ENCODE measurements at regions not wholly inside any gene's neighbourhood (a gene's known extent, or its start where the extent isn't known, plus 50 kb on each side); places are given as distances from the start of the nearest gene placed in this dataset.

GRCh38 chr6:149130090-149130489 lies 187.4 kb upstream of the TAB2 start:
- no peaks in the 10 kb centered on the region for H3K79me2 ChIP-seq (ENCODE audit: low read length)
- ChIA-PET POLR2A (ENCODE audit: unreplicated experiment) (no interaction called here), CTCF (no interaction called here)
- peak overlapping the region; percentile 76 for H3K27ac ChIP-seq (ENCODE audit: low read length)
- no peaks in the 10 kb centered on the region for H3K9me3 ChIP-seq (ENCODE audit: low read length)
- intact Hi-C loops (cut with micrococcal nuclease): no loop called here
- no TSS peak for BruUV-seq (replicated peaks)
- no peak overlapping the region for H3K9ac ChIP-seq (ENCODE audit: low read length)
- H3K4me2 ChIP-seq (ENCODE audit: low read length): peak overlapping the region; percentile 58
- peak overlapping the region; percentile 34 for H2AFZ ChIP-seq (ENCODE audit: low read length)
- H3K4me3 ChIP-seq (ENCODE audit: low read length): no peak overlapping the region; the same call in 1 of the 2 replicates
- no peaks in the 10 kb centered on the region for H3K36me3 ChIP-seq (ENCODE audit: low read depth, low read length)
- no peaks in the 10 kb centered on the region for H3F3A ChIP-seq (ENCODE audit: low read length, unreplicated experiment)
- ATAC-seq (no peak), DNase-seq (peak; percentile 6)
- no peaks in the 10 kb centered on the region for H3K9me2 ChIP-seq (replicated peaks; ENCODE audit: low read length)
- H3K4me1 ChIP-seq (ENCODE audit: insufficient read depth, low read length): peaks cover 50% of the 10 kb centered on the region
- no peak for TF ChIP-seq EZH2 (IDR thresholded peaks at IDR 0.05; ENCODE audit: low read length, unreplicated experiment)
- TF ChIP-seq EZH2phosphoT487 (IDR thresholded peaks at IDR 0.05; ENCODE audit: borderline replicate concordance, low read length): no peak
- TF ChIP-seq, protein P1, sequence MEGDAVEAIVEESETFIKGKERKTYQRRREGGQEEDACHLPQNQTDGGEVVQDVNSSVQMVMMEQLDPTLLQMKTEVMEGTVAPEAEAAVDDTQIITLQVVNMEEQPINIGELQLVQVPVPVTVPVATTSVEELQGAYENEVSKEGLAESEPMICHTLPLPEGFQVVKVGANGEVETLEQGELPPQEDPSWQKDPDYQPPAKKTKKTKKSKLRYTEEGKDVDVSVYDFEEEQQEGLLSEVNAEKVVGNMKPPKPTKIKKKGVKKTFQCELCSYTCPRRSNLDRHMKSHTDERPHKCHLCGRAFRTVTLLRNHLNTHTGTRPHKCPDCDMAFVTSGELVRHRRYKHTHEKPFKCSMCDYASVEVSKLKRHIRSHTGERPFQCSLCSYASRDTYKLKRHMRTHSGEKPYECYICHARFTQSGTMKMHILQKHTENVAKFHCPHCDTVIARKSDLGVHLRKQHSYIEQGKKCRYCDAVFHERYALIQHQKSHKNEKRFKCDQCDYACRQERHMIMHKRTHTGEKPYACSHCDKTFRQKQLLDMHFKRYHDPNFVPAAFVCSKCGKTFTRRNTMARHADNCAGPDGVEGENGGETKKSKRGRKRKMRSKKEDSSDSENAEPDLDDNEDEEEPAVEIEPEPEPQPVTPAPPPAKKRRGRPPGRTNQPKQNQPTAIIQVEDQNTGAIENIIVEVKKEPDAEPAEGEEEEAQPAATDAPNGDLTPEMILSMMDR (conservative IDR thresholded peaks at IDR 0.05; ENCODE audit: low read depth, low read length): no peak
- H3K27me3 ChIP-seq (ENCODE audit: low read length): no peaks in the 10 kb centered on the region
- H4K20me1 ChIP-seq (ENCODE audit: low read length): no peaks in the 10 kb centered on the region

GRCh38 chr6:149130508-149130907 lies 187.0 kb upstream of the TAB2 start:
- peak; percentile 58 for DNase-seq
- POLR2A ChIA-PET (ENCODE audit: unreplicated experiment): interaction anchor here (0.6 kb wide), 1 partner anchor 207 kb away, joined by 5 read pairs; no protein-coding TSS in a partner anchor
- CTCF ChIA-PET: no interaction called here
- H3F3A ChIP-seq (ENCODE audit: low read length, unreplicated experiment): no peaks in the 10 kb centered on the region
- no peaks in the 10 kb centered on the region for H3K27me3 ChIP-seq (ENCODE audit: low read length)
- TF ChIP-seq, protein P1 (conservative IDR thresholded peaks at IDR 0.05; ENCODE audit: low read depth, low read length): no peak
- H3K4me1 ChIP-seq (ENCODE audit: insufficient read depth, low read length): peaks cover 50% of the 10 kb centered on the region
- no peak overlapping the region; the same call in 1 of the 2 replicates for H3K4me3 ChIP-seq (ENCODE audit: low read length)
- H3K36me3 ChIP-seq (ENCODE audit: low read depth, low read length): no peaks in the 10 kb centered on the region
- no peak overlapping the region for H3K9ac ChIP-seq (ENCODE audit: low read length)
- peak overlapping the region; percentile 76 for H3K27ac ChIP-seq (ENCODE audit: low read length)
- no peaks in the 10 kb centered on the region for H3K9me3 ChIP-seq (ENCODE audit: low read length)
- intact Hi-C loops (cut with micrococcal nuclease): no loop called here
- no peaks in the 10 kb centered on the region for H3K9me2 ChIP-seq (replicated peaks; ENCODE audit: low read length)
- no peaks in the 10 kb centered on the region for H4K20me1 ChIP-seq (ENCODE audit: low read length)
- peak overlapping the region; percentile 58 for H3K4me2 ChIP-seq (ENCODE audit: low read length)
- no TSS peak for BruUV-seq (replicated peaks)
- peak overlapping the region; percentile 34 for H2AFZ ChIP-seq (ENCODE audit: low read length)
- peak; percentile 16; the same call in 1 of the 2 replicates for ATAC-seq
- no peaks in the 10 kb centered on the region for H3K79me2 ChIP-seq (ENCODE audit: low read length)

DNA sequence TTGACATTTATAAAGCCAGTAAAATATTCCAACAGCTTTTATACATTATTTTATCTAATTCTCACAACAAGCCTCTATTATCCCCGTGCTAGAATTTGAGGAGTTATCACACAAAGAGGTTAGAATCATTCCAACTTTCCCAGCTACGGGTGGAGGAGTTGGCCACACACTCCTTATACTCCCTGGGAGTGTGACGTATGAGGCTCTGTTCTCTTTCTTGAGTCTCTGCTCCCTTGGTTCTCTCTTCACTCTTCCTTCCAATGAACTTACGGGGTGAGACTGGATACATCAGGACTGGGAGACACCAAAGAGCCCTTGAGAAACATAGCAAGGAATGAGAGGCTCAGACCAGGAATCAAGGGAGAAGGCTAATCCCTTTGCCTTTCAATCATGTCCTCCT lies 185.6 kb upstream of the TAB2 start:
- H3F3A ChIP-seq (ENCODE audit: low read length, unreplicated experiment): no peaks in the 10 kb centered on the region
- H3K9me3 ChIP-seq (ENCODE audit: low read length): no peaks in the 10 kb centered on the region
- POLR2A ChIA-PET (ENCODE audit: unreplicated experiment): no interaction called here
- no peak overlapping the region for H3K4me3 ChIP-seq (ENCODE audit: low read length)
- no peak for DNase-seq
- H3K9me2 ChIP-seq (replicated peaks; ENCODE audit: low read length): no peaks in the 10 kb centered on the region
- H3K9ac ChIP-seq (ENCODE audit: low read length): no peak overlapping the region
- H3K27me3 ChIP-seq (ENCODE audit: low read length): no peaks in the 10 kb centered on the region
- no peaks in the 10 kb centered on the region for H3K79me2 ChIP-seq (ENCODE audit: low read length)
- H3K4me2 ChIP-seq (ENCODE audit: low read length): no peak overlapping the region
- BruUV-seq (replicated peaks): no TSS peak
- peaks cover 44% of the 10 kb centered on the region for H3K4me1 ChIP-seq (ENCODE audit: insufficient read depth, low read length)
- no peaks in the 10 kb centered on the region for H3K36me3 ChIP-seq (ENCODE audit: low read depth, low read length)
- no peaks in the 10 kb centered on the region for H4K20me1 ChIP-seq (ENCODE audit: low read length)
- ATAC-seq: no peak
- CTCF ChIA-PET: no interaction called here
- no peak overlapping the region for H3K27ac ChIP-seq (ENCODE audit: low read length)
- H2AFZ ChIP-seq (ENCODE audit: low read length): no peak overlapping the region
- intact Hi-C loops (cut with micrococcal nuclease): no loop called here
- TF ChIP-seq, protein P1 (conservative IDR thresholded peaks at IDR 0.05; ENCODE audit: low read depth, low read length): no peak
- no peak for TF ChIP-seq EZH2 (IDR thresholded peaks at IDR 0.05; ENCODE audit: low read length, unreplicated experiment)
- TF ChIP-seq EZH2phosphoT487 (IDR thresholded peaks at IDR 0.05; ENCODE audit: borderline replicate concordance, low read length): no peak
